PC-9 (cell line): ENCODE measurements at regions not wholly inside any gene's neighbourhood (a gene's known extent, or its start where the extent isn't known, plus 50 kb on each side); places are given as distances from the start of the nearest gene placed in this dataset.

Experiments used
- BruUV-seq: library from RNA; stranded (reverse); fragments of 400-500 nt; replicated peaks from 2 replicates; lab custom pipeline; 2021; lab: Mats Ljungman, UMichigan
- CTCF ChIA-PET: fragments of 300-600 bp; sonication (Branson Sonifier 250); formaldehyde crosslinking; loops from one replicate; lab custom pipeline; 2022; ENCODE audit warnings: antibody characterized with exemption; lab: Charles Lee
- POLR2A ChIA-PET: fragments of 300-600 bp; sonication (Branson Sonifier 250); formaldehyde crosslinking; loops from one replicate; lab custom pipeline; 2022; ENCODE audit warnings: antibody characterized with exemption; ENCODE audit not compliant: unreplicated experiment; lab: Charles Lee
- DNase-seq, 2 experiments: peaks; one replicate each; pipeline versions ENCODE4 v3.0.0 to v3.0.0-alpha.2; 2015 to 2022; ENCODE audit warnings: mixed read lengths in 1 of 2
- H2AFZ ChIP-seq: fragments of 200-600 bp; sonication (generic); 2 replicates; pipeline ENCODE4 v1.8.1; 2017; ENCODE audit warnings: antibody characterized with exemption
- H3F3A ChIP-seq: fragments of 200-600 bp; sonication (generic); 2 replicates; pipeline ENCODE4 v1.8.1; 2017; ENCODE audit warnings: antibody characterized with exemption, mild to moderate bottlenecking, low read depth; ENCODE audit not compliant: insufficient read depth
- H3K27ac ChIP-seq: fragments of 200-600 bp; sonication (generic); 2 replicates; pipeline ENCODE4 v1.6.1; 2016; ENCODE audit warnings: mixed run types
- H3K27me3 ChIP-seq: fragments of 200-600 bp; sonication (generic); 2 replicates; pipeline ENCODE4 v1.6.1; 2016; ENCODE audit warnings: low read depth, mixed run types; ENCODE audit not compliant: insufficient read depth
- H3K36me3 ChIP-seq: fragments of 200-600 bp; sonication (generic); 2 replicates; pipeline ENCODE4 v1.6.1; 2016; ENCODE audit warnings: low read depth, mixed run types
- H3K4me1 ChIP-seq: fragments of 200-600 bp; sonication (generic); replicated peaks from 2 replicates; pipeline ENCODE4 v1.6.1; 2016; ENCODE audit warnings: mixed run types; ENCODE audit not compliant: insufficient read depth
- H3K4me2 ChIP-seq: fragments of 200-600 bp; sonication (generic); 2 replicates; pipeline ENCODE4 v1.6.1; 2017; ENCODE audit warnings: mixed run types
- H3K4me3 ChIP-seq: fragments of 200-600 bp; sonication (generic); 2 replicates; pipeline ENCODE4 v1.6.1; 2016; ENCODE audit warnings: mixed run types
- H3K79me2 ChIP-seq: fragments of 200-600 bp; sonication (generic); 2 replicates; pipeline ENCODE4 v1.6.1; 2017; ENCODE audit warnings: low read depth, mixed run types
- H3K9me2 ChIP-seq: fragments of 200-600 bp; sonication (generic); 2 replicates; pipeline ENCODE4 v1.8.1; 2017; ENCODE audit warnings: mild to moderate bottlenecking; ENCODE audit not compliant: insufficient read depth
- H3K9me3 ChIP-seq: fragments of 200-600 bp; sonication (generic); 2 replicates; pipeline ENCODE4 v1.8.1; 2016; ENCODE audit warnings: low read depth; ENCODE audit not compliant: insufficient read depth
- H4K20me1 ChIP-seq: fragments of 200-600 bp; sonication (generic); 2 replicates; pipeline ENCODE4 v1.8.1; 2017; ENCODE audit not compliant: insufficient read depth
- CTCF ChIP-seq: fragments of 200-600 bp; sonication (generic); conservative IDR thresholded peaks from 2 replicates; pipeline ENCODE4 v1.6.1; 2017; ENCODE audit warnings: mixed run types, antibody characterized with exemption, mild to moderate bottlenecking, moderate library complexity
- EZH2 ChIP-seq: fragments of 200-600 bp; sonication (generic); IDR thresholded peaks from 2 replicates; pipeline ENCODE4 v1.8.0; 2017; ENCODE audit warnings: antibody characterized with exemption, low read depth
- intact Hi-C: fragments of 100-400 bp; cut with micrococcal nuclease; formaldehyde crosslinking; loops from one replicate; pipeline ENCODE4 v1.10.0; 2022; ENCODE audit not compliant: unreplicated experiment

DNA sequence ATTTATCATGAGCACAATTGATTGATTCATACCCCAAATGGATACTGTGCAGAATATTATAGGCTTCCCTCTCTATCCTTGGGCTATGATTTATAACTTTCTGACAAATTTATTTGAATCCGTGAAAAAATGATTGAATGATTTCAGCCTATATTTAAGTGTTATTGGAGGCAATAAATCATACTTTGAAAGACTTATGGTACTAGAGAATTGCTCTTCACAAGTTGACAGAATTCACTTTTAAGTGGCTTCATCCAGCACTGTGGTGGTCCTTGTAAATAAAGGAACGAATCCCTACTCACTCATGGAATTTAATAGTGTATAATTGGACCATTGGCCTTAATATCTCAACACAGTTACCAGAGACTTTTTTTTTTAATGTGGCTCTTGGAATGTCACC lies 174.8 kb upstream of the TLL1 start:
- Histone ChIP-seq H3K4me2 (no peak overlapping the region), H3K79me2 (no peaks in the 10 kb centered on the region), H3K4me3 (no peak overlapping the region), H3K4me1 (no peaks in the 10 kb centered on the region), H2AFZ (no peak overlapping the region), H3F3A (no peaks in the 10 kb centered on the region), H4K20me1 (no peaks in the 10 kb centered on the region), H3K36me3 (no peaks in the 10 kb centered on the region), H3K27ac (no peak overlapping the region), H3K9me3 (no peaks in the 10 kb centered on the region), H3K27me3 (no peaks in the 10 kb centered on the region), H3K9me2 (no peaks in the 10 kb centered on the region)
- intact Hi-C loops: no loop called here
- BruUV-seq: no TSS peak
- CTCF ChIA-PET: no interaction called here
- TF ChIP-seq CTCF (no peak), EZH2 (no peak)
- DNase-seq: no peak
- POLR2A ChIA-PET: no interaction called here

DNA sequence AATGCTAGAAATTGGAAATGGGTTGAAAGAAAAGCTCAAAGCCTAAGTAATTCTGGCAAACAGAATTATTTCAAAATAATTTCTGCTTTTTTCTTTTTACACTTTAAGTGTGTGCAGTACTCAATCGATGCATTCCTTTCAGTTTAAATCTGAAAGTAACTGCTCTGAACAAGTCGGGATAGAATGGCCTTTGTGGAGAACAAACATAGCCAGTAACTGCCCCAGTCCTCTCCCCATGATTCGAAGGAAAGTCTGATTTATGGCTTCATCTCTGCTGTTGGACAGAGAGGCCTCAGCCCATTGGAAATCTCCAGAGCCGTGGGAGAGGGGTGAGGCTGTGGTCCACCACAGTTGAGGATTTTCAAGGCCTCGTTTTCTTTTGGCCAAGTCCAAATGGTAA lies 174.0 kb upstream of the TLL1 start:
- no peak for TF ChIP-seq CTCF
- TF ChIP-seq EZH2: no peak
- H3K79me2 ChIP-seq: no peaks in the 10 kb centered on the region
- H3K4me2 ChIP-seq: no peak overlapping the region
- H3K36me3 ChIP-seq: no peaks in the 10 kb centered on the region
- CTCF ChIA-PET: interaction anchor here (0.6 kb wide), 1 partner anchor 10 kb away, joined by 3 read pairs; no protein-coding TSS in a partner anchor
- H2AFZ ChIP-seq: 0 out of 2 replicates have a peak overlapping the region, but pooled peaks have one; percentile 48
- intact Hi-C loops: no loop called here
- H4K20me1 ChIP-seq: no peaks in the 10 kb centered on the region
- DNase-seq: no peak
- H3K4me3 ChIP-seq: no peak overlapping the region
- no peaks in the 10 kb centered on the region for H3F3A ChIP-seq
- no peaks in the 10 kb centered on the region for H3K9me3 ChIP-seq
- H3K9me2 ChIP-seq: no peaks in the 10 kb centered on the region
- POLR2A ChIA-PET: no interaction called here
- no peaks in the 10 kb centered on the region for H3K4me1 ChIP-seq
- no peaks in the 10 kb centered on the region for H3K27me3 ChIP-seq
- no TSS peak for BruUV-seq
- H3K27ac ChIP-seq: no peak overlapping the region

GRCh38 chr4:165700855-165701254 lies 172.2 kb upstream of the TLL1 start:
- Histone ChIP-seq H3K36me3 (no peaks in the 10 kb centered on the region), H4K20me1 (no peaks in the 10 kb centered on the region), H3K4me3 (no peak overlapping the region), H3K4me1 (no peaks in the 10 kb centered on the region), H3K27ac (no peak overlapping the region), H3K79me2 (no peaks in the 10 kb centered on the region), H3K9me2 (no peaks in the 10 kb centered on the region), H3K27me3 (no peaks in the 10 kb centered on the region), H3F3A (no peaks in the 10 kb centered on the region), H3K9me3 (no peaks in the 10 kb centered on the region), H2AFZ (no peak overlapping the region), H3K4me2 (no peak overlapping the region)
- POLR2A ChIA-PET: no interaction called here
- no peak for DNase-seq
- BruUV-seq: no TSS peak
- CTCF ChIA-PET: no interaction called here
- intact Hi-C loops: no loop called here
- no peak for TF ChIP-seq CTCF
- no peak for TF ChIP-seq EZH2
